ENCODE measurements at regions not wholly inside any gene's neighbourhood (a gene's known extent, or its start where the extent isn't known, plus 50 kb on each side); places are given as distances from the start of the nearest gene placed in this dataset.

GRCh38 chr20:17806739-17807441 is 107.1 kb downstream of the BANF2 start:
- Histone ChIP-seq H2BK12ac (ENCODE audit: insufficient read length, low read depth, low read length) (peak overlapping the region; percentile 47), H3K14ac (ENCODE audit: insufficient read depth, low read length) (peak overlapping the region; percentile 91), H2AK5ac (ENCODE audit: insufficient read length, low read length) (no peak overlapping the region), H3K18ac (ENCODE audit: insufficient read length, low read depth, low read length) (peak overlapping the region; percentile 75), H3K27me3 (ENCODE audit: insufficient read depth, low read length) (no peaks in the 10 kb centered on the region), H3K79me1 (ENCODE audit: insufficient read depth, low read depth, low read length, poor library complexity, severe bottlenecking) (no peaks in the 10 kb centered on the region), H2BK120ac (ENCODE audit: low read depth, low read length, poor library complexity, severe bottlenecking) (no peak overlapping the region), H3K56ac (ENCODE audit: insufficient read length, low read depth, low read length) (no peak overlapping the region), H4K20me1 (ENCODE audit: control insufficient read depth, insufficient read depth, insufficient read length) (no peaks in the 10 kb centered on the region), H3K79me2 (ENCODE audit: insufficient read depth, low read length) (no peaks in the 10 kb centered on the region), H2AFZ (ENCODE audit: low read length) (no peak overlapping the region), H4K91ac (ENCODE audit: insufficient read length, low read depth, low read length) (no peak overlapping the region), H3K9me3 (ENCODE audit: control insufficient read depth, low read depth, low read length) (no peaks in the 10 kb centered on the region), H3K4ac (ENCODE audit: low read depth, low read length) (no peak overlapping the region), H3T11ph (ENCODE audit: low read length) (no peak overlapping the region), H3K4me1 (ENCODE audit: insufficient read depth, low read length) (no peaks in the 10 kb centered on the region; the same call in 1 of the 2 replicates), H4K5ac (ENCODE audit: insufficient read length, low read depth, low read length) (peak overlapping the region; percentile 9), H2BK20ac (ENCODE audit: low read depth, low read length, poor library complexity, severe bottlenecking) (peak overlapping the region; percentile 29), H3K23me2 (ENCODE audit: insufficient read length, low read depth, low read length, poor library complexity, severe bottlenecking) (no peaks in the 10 kb centered on the region), H3K27ac (ENCODE audit: insufficient read length, low read depth, low read length) (no peak overlapping the region), H2BK15ac (ENCODE audit: low read depth, low read length) (no peak overlapping the region; the same call in 1 of the 2 replicates), H3K23ac (ENCODE audit: insufficient read length, low read depth, low read length) (no peak overlapping the region), H3K9ac (ENCODE audit: extremely low read depth, insufficient read length, low read length) (no peak overlapping the region), H2BK5ac (ENCODE audit: insufficient read length, low read length) (no peak overlapping the region), H4K8ac (replicated peaks; ENCODE audit: insufficient read length, low read depth, low read length) (peak overlapping the region; percentile 48), H3K4me2 (ENCODE audit: insufficient read depth, insufficient read length, low read length) (no peak overlapping the region)
- peak overlapping the region in 2 of 3 experiments; percentile 1 to 30; a peak in 2 of 7 replicates for H3K27ac Mint-ChIP-seq
- peaks cover 2 to 3% of the 10 kb centered on the region in 2 experiments; a peak in 2 of 5 replicates for H3K9me3 Mint-ChIP-seq
- peak; percentile 74 for DNase-seq
- no peak overlapping the region for H3K4me3 Mint-ChIP-seq
- no CpG with 5 or more reads among the region's 26 CpGs for WGBS (ENCODE audit: extremely low coverage, insufficient read length, low lambda C conversion rate)
- H3K27me3 Mint-ChIP-seq (ENCODE audit: low read depth): no peaks in the 10 kb centered on the region
- peaks cover 7 to 9% of the 10 kb centered on the region in 2 experiments for H3K4me1 Mint-ChIP-seq
- TF ChIP-seq CTCF (conservative IDR thresholded peaks at IDR 0.05): no peak
- H3K36me3 Mint-ChIP-seq (ENCODE audit: insufficient read depth in 1 of 3, low read depth in 3 of 3): peaks cover 0 to 3% (median 0%) of the 10 kb centered on the region in 3 experiments; a peak in 1 of 7 replicates

Data from H9 (cell line).